Activated CD4-positive, alpha-beta T cell treated with anti-CD3 and anti-CD28 coated beads, Interleukin-2, amount 50 U/mL, for 16 hours (primary cell): ENCODE measurements at regions not wholly inside any gene's neighbourhood (a gene's known extent, or its start where the extent isn't known, plus 50 kb on each side); places are given as distances from the start of the nearest gene placed in this dataset.
"Not testable (repeated sequence)": the region's sequence is repeated elsewhere in the genome, so short reads cannot be mapped to it uniquely, and the experiment has no call there.

Source experiments
- DNase-seq: peaks from one replicate; pipeline ENCODE4 v3.0.0-alpha.2; 2020

DNA sequence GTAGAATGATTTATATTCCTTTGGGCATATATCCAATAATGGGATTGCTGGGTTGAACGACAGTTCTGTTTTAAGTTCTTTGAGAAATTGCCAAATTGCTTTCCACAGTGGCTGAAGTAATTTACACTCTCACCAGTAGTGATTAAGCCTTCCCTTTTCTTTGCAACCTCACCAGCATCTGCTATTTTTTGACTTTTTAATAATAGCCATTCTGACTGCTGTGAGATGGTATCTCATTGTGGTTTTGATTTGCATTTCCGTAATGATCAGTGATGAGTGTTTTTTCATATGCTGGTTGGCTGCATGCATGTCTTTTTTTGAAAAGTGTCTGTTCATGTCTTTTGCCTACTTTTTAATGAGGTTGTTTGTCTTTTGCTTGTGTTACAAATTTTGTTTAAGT is 233.8 kb downstream of the SNX19 start:
- DNase-seq = not testable (repeated sequence)

DNA sequence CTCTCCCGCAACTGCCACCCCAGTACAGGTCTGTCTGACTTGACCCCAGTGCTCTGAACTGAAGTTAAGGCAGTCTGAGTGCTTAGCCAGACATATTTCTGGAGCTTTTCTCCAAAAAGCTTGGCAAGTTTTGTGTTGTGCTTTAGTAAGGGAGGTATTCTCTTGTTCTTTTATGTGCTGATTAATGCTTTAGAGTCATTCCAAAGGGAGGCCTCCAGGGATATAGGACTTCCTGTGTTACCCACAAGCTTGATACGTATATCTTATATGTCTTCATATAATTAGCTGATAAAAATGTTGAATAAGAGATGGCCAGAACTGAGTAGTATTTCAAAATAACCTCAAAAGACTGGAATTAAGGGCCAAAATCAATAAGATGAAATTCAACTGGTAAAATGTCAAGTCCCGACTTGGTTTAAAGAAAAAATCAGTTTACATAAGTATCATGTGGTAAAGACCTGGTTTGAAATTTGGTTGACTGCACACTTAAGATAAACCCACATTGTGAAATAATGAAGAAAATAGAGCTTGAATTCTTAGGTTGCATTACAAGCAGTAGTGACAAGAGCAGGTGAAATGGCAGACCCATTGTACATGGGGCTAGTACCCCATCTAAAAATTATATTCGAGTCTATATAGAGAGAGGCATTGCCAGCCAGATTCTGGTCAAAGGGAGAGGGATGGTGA is 226.9 kb downstream of the SNX19 start:
- no peak for DNase-seq

DNA sequence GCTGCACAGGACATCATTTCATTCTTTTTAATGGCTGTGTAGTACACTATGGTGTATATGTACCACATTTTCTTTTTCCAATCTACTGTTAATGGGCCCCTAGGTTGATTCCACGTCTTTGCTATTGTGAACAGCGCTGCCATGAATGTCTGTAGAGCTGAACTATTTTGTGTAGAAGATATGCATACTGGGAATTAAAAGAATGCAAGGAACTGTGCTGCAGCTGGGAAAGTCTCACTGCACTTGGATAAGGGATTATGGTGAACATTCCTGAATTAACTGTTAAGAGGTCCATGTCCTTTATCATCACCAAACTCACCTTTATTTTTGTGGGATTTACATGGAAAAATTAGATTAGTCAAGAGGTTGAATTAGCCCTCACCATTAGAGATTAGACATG is 224.7 kb downstream of the SNX19 start:
- DNase-seq = no peak

DNA sequence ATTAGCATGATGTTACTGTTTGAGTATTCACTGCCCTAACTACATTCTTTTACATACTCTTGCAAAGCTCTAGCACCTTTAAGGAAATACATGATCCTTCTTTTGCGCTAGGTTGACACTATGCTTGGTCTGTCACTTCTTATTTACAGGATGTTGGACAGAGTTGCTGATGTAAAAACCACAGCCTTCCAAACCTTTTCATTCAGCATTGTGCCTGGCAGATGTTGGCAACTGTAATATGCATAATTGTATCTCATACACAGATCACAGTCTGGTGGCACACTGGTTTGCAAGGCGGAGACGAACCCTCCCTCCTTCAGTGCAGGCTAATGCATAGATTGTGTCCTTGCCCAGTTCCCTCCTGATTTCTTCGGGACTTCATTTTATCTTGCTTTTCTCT is 224.1 kb downstream of the SNX19 start:
- no peak for DNase-seq

DNA sequence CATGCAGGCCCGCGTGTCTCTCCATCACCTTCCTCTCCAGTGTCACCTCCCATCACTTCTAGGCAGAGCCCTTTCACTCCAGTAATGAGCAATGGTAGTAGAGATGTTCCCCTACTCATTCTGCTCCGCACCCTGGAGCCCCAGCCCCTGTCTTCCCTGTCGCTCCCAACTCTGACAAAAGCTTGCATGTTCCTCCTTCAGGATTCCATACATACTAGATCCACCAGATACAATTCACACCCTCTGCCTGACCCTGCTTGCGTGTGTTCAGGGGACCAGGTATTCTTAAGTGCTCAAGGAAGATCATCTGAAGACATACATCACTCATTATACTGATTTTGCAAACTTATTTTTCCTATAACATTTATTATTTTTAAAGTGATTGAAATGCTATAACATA is 222.7 kb downstream of the SNX19 start:
- no peak for DNase-seq

DNA sequence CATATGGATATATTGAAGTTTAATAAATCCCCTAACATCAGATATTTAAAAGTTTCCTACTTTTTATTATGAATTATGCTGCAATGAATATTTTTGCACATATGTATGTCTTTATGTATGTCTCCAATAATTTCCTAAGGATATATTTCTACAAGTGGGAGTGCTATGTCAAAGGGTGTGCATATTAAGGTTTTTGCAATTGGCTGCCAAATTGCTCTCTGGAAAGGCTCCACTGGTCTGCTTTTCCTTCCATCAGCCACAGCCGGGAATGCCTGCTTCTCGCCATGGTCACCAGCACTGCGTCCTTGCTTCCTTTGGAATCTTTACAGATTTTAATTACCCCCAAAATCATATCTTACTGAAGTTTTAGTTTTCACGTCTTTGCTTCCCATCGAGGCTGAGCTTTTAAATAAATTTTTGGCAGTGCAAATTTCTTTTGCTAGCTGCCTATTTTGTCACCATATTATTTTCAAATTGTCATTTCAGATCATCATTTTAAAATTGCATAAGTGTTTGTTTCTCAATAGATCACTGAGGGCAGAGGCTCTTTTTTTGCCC is 221.7 kb downstream of the SNX19 start:
- DNase-seq = no peak

DNA sequence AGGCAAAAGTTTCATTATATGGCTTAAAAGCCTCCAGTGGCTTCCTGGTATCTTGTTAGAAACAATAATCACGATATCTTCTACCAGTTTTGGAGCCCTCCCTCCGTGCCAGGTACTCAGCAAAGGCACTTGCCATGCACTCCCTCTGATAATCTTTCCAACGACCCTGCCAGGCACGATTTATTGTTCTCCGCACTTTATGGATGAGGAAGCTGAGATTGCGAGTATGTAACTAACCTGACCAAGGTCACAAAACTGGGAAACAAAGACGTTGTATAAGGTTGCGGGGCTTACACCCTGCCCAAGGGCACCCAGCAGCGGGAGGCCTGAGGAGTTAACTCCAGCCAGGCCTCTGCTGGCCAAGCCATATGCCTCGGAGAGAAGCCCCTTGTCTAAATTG is 218.1 kb downstream of the SNX19 start:
- no peak for DNase-seq

DNA sequence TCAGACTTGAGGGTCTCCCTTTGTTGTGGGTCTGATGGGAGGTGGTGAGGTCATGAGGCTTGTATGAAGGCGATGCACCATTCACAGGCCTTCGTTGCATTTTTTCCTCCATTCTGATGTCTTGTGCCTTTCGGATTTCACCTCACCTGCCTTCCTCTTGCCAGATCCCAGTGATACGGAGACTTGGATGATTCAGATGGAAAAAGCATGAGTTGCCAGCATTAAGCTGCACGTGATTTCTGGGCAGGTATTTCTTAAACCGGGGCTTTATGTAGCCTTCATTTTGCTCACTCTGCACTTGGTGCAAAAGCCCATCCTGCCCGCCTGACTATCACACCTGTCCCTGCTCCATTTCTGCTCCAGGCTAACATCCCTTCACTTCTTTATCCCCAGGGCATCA is 216.7 kb downstream of the SNX19 start:
- no peak for DNase-seq

DNA sequence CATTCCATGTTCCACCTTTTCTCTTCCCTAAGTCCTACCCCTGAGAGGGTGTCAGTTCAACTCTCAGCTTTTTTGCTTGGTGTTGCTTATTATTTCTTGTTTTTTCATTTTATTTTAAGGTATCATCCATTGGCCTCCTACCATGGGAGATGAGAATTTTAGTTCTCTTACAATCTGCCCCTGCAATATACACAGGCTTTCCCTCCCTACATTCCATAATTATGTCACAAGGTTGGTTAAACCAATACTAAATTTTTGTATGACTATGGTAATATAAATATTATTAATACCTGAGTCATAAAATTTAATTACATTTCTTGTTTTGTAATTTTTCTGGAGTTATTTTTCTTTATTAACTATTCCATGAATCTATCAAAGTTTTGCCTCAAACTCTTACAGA is 216.2 kb downstream of the SNX19 start:
- DNase-seq = no peak

DNA sequence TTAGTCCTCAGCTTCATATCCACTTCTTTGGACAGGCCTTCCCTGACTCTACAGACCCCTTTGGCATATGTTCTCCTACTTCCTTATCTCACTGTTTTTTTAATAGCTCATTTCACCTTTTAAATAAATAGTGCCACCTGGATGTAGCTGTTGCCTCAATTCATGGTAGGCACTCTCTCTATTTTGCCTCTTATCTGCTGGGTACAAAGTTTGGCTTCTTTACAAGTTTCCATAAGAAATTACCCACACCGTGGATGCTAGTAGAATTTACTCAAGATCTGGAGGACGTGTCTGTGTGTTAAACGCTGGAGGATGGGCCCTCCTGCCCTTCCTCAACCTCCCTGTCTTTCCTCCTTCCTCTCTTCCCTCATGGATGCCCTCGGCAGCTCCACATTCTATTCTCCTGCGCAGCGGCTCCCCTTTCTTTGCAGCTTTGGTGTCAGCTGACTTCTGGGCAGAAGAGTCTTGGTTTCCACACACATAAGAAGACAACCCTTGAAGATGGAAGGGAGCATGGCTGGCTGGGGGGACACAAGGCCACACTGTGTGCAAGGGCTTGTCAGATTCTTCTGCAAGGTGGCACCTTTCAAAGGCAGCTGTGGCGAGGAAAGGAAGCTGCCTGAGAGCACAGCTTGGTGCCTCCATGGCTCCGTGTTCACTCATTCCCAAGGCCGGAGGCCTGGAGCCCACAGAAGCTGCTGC is 212.6 kb downstream of the SNX19 start:
- no peak for DNase-seq

DNA sequence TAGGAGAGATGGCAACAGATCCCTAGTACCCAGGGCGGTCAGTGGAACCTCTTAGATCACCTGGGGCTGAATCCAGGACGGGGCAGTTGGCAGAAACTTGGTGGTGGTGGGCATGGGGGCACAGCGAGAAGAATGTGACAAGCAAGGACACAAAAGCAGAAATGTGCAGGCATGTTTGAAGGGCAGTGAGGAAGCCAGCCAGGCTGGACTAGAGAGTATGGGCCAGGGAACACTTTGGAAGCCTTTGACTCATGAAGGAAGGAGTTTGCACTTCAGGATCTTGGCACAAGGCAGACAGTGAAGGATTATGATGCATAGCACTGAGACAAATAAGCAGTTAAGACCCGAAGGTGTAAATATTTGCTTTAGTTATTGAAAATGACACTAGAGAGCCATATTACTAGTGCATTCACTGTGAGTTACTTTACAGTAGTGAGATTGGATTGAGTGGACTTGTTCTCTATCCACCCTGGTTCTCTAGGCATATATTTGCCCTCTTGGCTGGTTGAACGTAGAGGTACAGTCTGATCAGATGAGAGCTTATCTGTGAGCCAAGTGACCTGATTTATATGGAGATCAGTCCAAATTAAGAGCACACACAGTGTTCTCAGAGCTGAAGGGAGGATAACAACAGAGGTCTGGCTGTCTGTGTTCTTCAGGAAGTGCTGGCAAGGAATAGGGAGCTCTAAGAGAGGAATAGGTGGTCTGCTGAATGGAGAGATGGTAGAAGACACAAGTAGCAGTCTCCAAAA is 210.4 kb downstream of the SNX19 start:
- DNase-seq = no peak

DNA sequence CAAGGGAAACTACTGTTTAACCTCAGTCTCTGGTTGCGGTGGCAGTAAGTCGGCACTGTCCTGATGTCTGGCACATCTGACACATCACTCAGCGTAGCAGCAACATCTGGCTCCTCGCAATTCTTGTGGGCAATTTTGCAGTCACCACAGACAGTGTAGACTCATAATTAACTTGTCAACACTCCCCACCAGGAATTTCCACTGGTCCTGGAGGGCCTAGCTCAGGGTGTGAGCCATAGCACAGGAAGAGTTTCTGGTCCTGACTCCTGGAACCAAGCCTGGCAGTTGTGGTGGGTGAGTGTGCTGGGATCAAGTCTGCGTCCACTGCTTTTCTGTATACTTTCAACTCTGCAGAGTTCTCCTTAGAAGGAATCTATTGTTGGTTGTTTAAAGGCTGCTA is 209.7 kb downstream of the SNX19 start:
- no peak for DNase-seq

DNA sequence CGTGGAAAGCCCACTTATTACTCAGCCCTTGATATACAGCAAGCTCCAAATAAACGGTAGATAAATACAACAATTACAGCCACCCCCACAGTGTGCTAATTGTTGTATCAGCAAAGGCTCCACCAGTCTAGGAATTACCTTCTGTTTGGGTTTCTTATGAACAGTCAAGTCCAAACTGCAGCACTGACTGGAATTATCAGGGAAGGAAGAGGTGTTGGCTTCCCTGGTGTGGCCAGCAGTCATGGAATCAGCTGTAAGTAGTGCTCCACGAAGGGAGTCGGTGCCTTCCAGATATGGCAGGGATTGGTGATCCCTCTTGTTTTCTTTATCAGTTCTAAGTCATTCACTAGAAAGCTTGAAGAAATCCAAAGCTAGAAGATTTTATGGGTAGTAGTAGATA is 209.1 kb downstream of the SNX19 start:
- DNase-seq = no peak

DNA sequence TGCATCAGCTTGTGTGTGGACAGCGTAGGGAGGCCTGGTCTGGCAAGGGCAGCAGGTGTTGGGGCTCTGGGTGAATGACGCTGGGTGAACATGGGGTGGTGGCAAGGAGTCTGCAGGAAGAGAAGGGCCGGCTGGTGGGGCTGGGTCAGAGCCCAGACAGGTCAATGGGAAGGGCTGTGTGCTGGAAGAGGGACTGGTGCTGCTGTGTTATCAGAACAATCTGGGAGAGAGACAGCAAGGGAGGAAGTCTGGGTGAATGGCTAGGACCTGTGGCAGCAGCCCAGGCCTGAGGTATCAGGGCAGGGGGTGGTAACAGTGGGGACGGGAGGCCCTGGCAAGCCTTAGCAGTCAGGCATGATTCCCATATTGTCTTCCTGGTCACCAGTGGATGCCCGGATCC is 206.7 kb downstream of the SNX19 start:
- no peak for DNase-seq

DNA sequence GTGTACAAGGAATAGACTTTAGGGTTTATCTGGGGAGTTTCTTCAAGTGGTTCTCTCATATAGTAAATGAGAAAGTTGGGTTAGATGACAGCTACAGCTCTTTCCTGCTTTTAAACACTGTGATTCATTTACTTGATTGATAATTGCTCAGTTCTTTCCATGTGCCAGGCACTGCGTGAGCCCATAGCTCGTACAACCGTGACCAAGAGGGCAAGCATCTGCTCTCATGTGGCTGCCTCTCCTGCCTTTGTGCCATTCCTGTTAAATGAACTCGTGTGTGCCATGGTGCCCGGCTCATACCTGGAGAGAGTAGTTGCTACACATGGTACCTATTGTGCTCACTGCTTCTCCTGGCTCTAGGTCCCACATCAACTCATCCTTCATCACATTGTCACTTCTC is 206.3 kb downstream of the SNX19 start:
- no peak for DNase-seq

DNA sequence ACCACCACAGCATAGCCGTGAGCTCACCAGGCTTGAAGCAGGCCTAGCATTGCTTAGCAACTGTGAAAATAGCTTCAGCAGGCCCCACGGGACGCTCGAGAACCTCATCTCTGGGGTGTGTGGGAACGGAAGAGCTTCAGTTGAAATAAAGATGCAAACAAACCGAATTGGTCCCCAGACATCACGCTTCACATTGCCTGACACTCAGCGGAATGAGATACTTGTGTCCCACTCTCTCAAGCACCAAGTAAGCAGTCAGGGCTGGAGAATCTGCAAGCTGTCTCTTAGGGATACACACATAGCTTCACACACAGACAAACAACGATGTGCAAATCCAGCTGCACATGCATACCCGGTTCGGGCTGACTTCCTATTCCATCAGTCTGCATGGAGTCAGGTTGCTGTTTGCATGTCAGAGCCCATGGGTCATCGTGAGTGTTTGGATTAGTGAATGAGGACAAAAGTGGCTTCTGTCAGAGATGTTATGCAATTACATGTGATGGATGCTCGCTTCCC is 205.7 kb downstream of the SNX19 start:
- DNase-seq = no peak

DNA sequence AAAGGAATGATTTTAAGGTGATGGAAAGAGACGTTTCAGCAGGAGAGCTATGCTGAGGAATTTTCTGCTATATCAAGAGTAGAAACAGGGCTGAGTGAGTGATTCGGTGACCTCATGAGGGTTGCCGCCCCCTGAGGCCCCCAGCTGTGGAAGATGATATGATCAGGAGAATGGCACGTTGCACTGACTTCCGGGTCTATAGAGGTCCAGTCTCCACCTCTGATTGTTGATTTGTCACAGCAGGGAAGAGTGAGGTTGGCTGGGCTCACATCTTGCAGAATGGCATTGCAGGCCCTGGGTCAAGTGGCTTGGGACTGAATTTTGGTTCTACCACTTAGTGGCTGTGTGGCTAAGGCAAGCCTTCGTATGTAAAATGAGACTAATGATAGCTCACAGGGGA is 205.1 kb downstream of the SNX19 start:
- no peak for DNase-seq

DNA sequence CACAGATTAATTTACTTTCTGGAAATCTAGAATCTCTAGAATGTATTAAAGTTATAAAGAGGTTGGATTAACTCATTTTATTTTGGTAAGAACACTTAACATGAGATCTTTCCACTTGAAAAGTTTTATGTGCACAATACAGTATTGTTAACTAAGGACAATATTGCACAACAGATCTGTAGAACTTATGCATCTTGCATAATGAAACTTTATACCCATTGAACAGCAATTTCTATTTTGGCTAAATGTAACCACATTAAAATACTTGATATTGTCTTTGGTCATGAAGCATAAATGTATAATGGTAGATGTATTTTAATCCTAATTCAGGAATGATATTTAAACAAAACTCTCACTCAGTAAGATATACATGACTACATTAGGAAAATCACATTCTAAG is 203.8 kb downstream of the SNX19 start:
- no peak for DNase-seq

DNA sequence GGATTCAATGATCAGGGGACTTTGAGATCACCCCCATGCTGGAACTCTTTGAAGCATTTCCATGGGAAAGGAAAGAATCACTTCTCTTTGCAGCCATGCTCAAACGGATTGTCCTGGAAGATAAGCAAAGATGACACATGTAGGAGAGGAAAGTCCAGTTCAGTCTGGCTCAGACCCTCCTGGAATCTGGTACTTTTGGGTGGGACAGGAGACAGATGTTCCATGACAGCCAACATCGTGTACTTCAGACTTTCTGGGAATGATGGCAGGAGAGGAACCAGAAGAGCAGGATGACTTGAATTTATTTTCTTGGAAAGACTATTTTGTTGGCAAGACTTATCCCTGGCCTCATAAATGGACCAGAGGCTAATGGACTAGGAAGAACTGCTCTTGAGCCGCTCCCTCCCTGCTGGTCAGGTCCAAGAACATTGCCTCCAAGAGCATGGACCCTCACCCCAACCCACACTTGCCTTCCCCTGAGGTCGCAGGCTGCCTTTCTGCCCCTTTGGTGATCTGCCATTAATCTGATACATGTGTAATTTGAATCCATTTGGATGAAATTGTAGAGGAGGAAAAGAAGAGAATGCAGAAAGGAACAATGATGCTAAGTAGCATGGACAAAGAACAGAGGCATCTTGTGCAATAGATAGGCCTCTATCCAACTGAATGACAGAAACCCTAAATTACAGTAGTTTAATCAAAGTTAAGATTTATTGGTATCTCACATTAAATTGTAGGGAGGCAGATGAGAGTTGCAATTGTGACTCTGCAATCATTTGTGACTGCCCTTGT is 201.0 kb downstream of the SNX19 start:
- no peak for DNase-seq

DNA sequence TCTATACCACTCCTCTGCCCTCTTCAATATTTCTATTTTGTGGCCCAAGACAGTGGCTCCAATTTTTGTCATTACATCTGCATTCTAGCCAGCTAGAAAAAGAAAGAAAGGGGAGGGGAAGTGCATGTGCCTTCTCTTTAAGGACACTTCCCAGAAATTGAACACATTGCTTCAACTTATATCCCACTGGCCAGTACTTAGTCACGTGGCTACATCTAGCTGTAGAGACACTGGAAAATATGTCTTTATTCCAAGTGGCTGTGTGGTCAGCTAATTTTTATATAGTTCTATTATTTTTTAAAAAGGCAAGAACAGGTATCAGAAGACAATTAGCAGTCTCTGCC is 200.4 kb downstream of the SNX19 start:
- DNase-seq = no peak

DNA sequence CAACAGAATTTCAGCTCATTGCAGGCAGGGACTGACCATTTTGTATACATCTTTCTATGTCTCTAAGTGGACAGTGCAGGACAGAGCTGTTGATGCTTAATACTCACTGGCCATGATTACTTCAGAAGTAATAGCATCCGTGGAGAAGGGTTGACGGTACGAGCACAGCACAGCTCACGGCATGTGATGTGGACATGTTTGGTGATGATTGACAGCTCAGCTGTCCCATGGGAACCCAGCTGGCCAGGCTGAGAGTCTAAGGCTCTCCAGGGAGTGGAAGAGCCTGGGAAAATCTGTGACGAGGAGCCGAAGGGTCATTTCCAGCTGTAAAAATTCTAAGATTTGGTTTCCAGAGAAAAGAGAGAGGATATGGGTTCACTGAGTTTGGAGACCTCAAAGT is 198.2 kb downstream of the SNX19 start:
- DNase-seq = no peak

DNA sequence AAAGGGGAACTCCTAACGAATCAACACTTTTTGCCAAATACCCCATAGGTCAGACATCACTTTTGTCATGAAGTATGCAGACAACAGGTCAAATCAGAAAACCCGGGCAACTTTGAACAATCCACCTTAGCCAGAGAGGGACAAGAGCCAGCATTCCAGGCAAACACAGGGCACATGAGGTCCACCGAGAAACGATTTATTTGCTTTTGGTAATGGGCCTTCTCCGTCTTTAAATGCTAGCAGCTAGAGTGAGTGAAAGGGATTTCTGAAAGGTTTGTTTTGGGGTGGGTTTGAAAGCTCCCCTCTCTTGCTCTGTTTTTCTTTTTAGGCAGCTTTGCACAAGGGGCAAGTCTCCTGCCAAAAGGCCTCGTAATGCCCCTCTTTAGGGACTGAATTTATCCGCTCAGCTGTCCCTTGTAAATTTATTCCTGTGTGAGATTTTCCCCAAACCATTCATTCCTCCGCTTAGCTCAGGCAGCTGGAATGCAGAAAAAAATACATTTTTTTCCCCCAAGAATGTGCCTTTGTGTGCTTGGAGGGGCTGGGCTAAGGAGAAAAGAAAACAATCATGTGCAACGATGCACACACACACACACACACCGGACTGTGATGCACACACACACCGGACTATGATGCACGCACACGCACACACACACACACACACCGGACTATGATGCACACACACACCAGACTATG is 196.9 kb downstream of the SNX19 start:
- DNase-seq = no peak
